ENCODE measurements at regions not wholly inside any gene's neighbourhood (a gene's known extent, or its start where the extent isn't known, plus 50 kb on each side); places are given as distances from the start of the nearest gene placed in this dataset.

GRCh38 chr20:48433178-48433577 is 394.6 kb downstream of the PREX1 start:
- no peaks in the 10 kb centered on the region for H3K4me1 ChIP-seq
- no peak for DNase-seq
- H3K27ac ChIP-seq = no peak overlapping the region
- no peak overlapping the region for H3K4me3 ChIP-seq
- no peak for TF ChIP-seq POLR2A (IDR thresholded peaks at IDR 0.05)
- TF ChIP-seq, protein P1, sequence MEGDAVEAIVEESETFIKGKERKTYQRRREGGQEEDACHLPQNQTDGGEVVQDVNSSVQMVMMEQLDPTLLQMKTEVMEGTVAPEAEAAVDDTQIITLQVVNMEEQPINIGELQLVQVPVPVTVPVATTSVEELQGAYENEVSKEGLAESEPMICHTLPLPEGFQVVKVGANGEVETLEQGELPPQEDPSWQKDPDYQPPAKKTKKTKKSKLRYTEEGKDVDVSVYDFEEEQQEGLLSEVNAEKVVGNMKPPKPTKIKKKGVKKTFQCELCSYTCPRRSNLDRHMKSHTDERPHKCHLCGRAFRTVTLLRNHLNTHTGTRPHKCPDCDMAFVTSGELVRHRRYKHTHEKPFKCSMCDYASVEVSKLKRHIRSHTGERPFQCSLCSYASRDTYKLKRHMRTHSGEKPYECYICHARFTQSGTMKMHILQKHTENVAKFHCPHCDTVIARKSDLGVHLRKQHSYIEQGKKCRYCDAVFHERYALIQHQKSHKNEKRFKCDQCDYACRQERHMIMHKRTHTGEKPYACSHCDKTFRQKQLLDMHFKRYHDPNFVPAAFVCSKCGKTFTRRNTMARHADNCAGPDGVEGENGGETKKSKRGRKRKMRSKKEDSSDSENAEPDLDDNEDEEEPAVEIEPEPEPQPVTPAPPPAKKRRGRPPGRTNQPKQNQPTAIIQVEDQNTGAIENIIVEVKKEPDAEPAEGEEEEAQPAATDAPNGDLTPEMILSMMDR (IDR thresholded peaks at IDR 0.05) = no peak
- no peaks in the 10 kb centered on the region for H3K27me3 ChIP-seq
- intact Hi-C loops (cut with DNase I; ENCODE audit: low total_unique reads) = no loop called here
- no peaks in the 10 kb centered on the region for H3K9me3 ChIP-seq
- no peaks in the 10 kb centered on the region for H3K36me3 ChIP-seq

DNA sequence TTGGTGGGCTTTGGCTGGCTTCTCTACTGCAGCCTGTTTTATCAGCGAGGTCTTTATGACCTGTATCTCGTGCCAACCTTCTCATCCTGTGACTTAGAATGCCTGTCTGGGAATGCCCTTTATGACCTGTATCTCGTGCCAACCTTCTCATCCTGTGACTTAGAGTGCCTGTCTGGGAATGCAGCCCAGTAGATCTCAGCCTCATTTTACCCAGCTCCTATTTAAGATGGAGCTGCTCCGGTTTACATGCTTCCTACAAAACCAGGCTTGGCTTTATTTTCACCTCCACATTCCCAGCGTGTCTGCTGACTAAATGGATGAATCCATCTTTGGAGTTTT is 395.3 kb downstream of the PREX1 start:
- no peaks in the 10 kb centered on the region for H3K9me3 ChIP-seq
- no peak for DNase-seq
- no peak for TF ChIP-seq POLR2A (IDR thresholded peaks at IDR 0.05)
- TF ChIP-seq, protein P1 (IDR thresholded peaks at IDR 0.05) = no peak
- intact Hi-C loops (cut with DNase I; ENCODE audit: low total_unique reads) = no loop called here
- H3K36me3 ChIP-seq = no peaks in the 10 kb centered on the region
- no peak overlapping the region for H3K27ac ChIP-seq
- no peaks in the 10 kb centered on the region for H3K27me3 ChIP-seq
- no peaks in the 10 kb centered on the region for H3K4me1 ChIP-seq
- no peak overlapping the region for H3K4me3 ChIP-seq

- H3K27ac ChIP-seq = no peak overlapping the region
- no peak for DNase-seq
- H3K27me3 ChIP-seq = no peaks in the 10 kb centered on the region
- H3K9me3 ChIP-seq = no peaks in the 10 kb centered on the region
- TF ChIP-seq, protein P1 (IDR thresholded peaks at IDR 0.05) = no peak
- TF ChIP-seq POLR2A (IDR thresholded peaks at IDR 0.05) = no peak
- no peak overlapping the region for H3K4me3 ChIP-seq
- intact Hi-C loops (cut with DNase I; ENCODE audit: low total_unique reads) = no loop called here
- H3K4me1 ChIP-seq = no peaks in the 10 kb centered on the region
- no peaks in the 10 kb centered on the region for H3K36me3 ChIP-seq
Measured at GRCh38 chr20:48431653-48432493, 395.9 kb downstream of the PREX1 start.

DNA sequence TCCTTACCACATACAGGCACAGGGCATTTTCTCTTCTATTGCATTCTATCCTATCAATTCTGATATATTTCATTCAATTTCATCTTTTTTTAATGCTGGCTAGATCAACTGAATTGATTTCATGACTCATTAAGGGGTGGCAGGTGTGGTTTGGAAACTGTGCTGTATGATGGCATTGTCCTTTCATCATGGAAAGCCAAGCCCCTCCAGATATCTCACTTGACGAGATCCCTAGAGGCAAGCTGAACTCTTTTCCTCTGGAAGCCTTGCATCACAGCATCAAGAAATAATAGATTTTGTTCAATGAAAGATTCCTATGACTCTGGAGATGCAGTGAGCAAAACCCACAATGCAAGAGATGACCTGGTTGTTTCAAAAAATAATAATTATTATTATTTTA is 401.2 kb downstream of the PREX1 start:
- Histone ChIP-seq H3K36me3 (no peaks in the 10 kb centered on the region), H3K4me3 (no peak overlapping the region), H3K27ac (no peak overlapping the region), H3K9me3 (no peaks in the 10 kb centered on the region), H3K4me1 (no peaks in the 10 kb centered on the region), H3K27me3 (no peaks in the 10 kb centered on the region)
- intact Hi-C loops (cut with DNase I; ENCODE audit: low total_unique reads) = no loop called here
- no peak for DNase-seq
- TF ChIP-seq, protein P1 (IDR thresholded peaks at IDR 0.05) = no peak
- TF ChIP-seq POLR2A (IDR thresholded peaks at IDR 0.05) = no peak

GRCh38 chr20:48425817-48426612 is 401.8 kb downstream of the PREX1 start:
- Histone ChIP-seq H3K4me3 (no peak overlapping the region), H3K4me1 (no peaks in the 10 kb centered on the region), H3K27ac (no peak overlapping the region), H3K9me3 (no peaks in the 10 kb centered on the region), H3K27me3 (no peaks in the 10 kb centered on the region), H3K36me3 (no peaks in the 10 kb centered on the region)
- no peak for TF ChIP-seq POLR2A (IDR thresholded peaks at IDR 0.05)
- TF ChIP-seq, protein P1 (IDR thresholded peaks at IDR 0.05) = no peak
- no peak for DNase-seq
- intact Hi-C loops (cut with DNase I; ENCODE audit: low total_unique reads) = no loop called here
